HCT116 (cell line): ENCODE measurements at regions not wholly inside any gene's neighbourhood (a gene's known extent, or its start where the extent isn't known, plus 50 kb on each side); places are given as distances from the start of the nearest gene placed in this dataset.
A peak's percentile ranks its signal among the peaks of the same experiment; 100 is the strongest.

Experiments used
- ATAC-seq: fragments of 200-7000 bp; cut with Tn5 transposase; 2 replicates; pipeline ENCODE4 v1.9.1; 2020; ENCODE audit warnings: mild to moderate bottlenecking, moderate library complexity
- BruUV-seq: library from RNA; stranded (reverse); fragments of 400-500 nt; replicated peaks from 2 replicates; lab custom pipeline; 2021; lab: Mats Ljungman, UMichigan
- CTCF ChIA-PET: fragments of 300-600 bp; sonication (Branson Sonifier 250); formaldehyde crosslinking; loops from one replicate; lab custom pipeline; 2021; ENCODE audit warnings: antibody characterized with exemption; lab: Charles Lee
- POLR2A ChIA-PET: fragments of 300-600, 350-600 bp; sonication (Branson Sonifier 250); formaldehyde crosslinking; loops from one replicate; lab custom pipeline; 2021; ENCODE audit warnings: antibody characterized with exemption; lab: Charles Lee
- RAD21 ChIA-PET, 2 experiments: fragments of 300-600 bp; sonication (Branson Sonifier 250); formaldehyde crosslinking; loops; one replicate each; lab custom pipeline; 2023; ENCODE audit warnings: low total read pairs in 2 of 2; ENCODE audit not compliant: uncharacterized antibody in 2 of 2, unreplicated experiment in 2 of 2, low non-redundant PET in 1 of 2; lab: Charles Lee
- DNase-seq: peaks from one replicate; pipeline ENCODE4 v3.0.0-alpha.2; 2010; ENCODE audit warnings: low read depth, low spot score
- H2AFZ ChIP-seq: fragments of 200-600 bp; shearing (Covaris generic), sonication (generic); 2 replicates; pipeline ENCODE4 v1.6.1; 2017; ENCODE audit warnings: low read depth, mixed run types, mixed read lengths, antibody characterized with exemption, low read length; ENCODE audit not compliant: poor library complexity, severe bottlenecking
- H3K27ac ChIP-seq: 2 replicates; pipeline ENCODE4 v1.5.1; 2012; ENCODE audit warnings: low read depth, low read length
- H3K27me3 ChIP-seq: fragments of 200-600 bp; sonication (generic); 2 replicates; pipeline ENCODE4 v1.6.1; 2016; ENCODE audit warnings: mixed run types, low read length, mixed read lengths; ENCODE audit not compliant: insufficient read depth
- H3K36me3 ChIP-seq, 2 experiments: fragments of 200-500 bp in 1 of 2; fragments of 200-600 bp in 1 of 2; sonication (Bioruptor generic) in 1 of 2; sonication (generic) in 1 of 2; 2 replicates each; pipeline versions ENCODE4 v1.5.1 to v1.6.1; 2014 to 2016; ENCODE audit warnings: low read length in 2 of 2, inconsistent platforms in 1 of 2, mixed read lengths in 1 of 2, mixed run types in 1 of 2; ENCODE audit not compliant: insufficient read depth in 2 of 2, control insufficient read depth in 1 of 2
- H3K4me1 ChIP-seq, 2 experiments: fragments of 200-600 bp in 1 of 2; sonication (generic) in 1 of 2; 2 replicates each; pipeline versions ENCODE4 v1.5.1 to v1.6.1; 2012 to 2017; ENCODE audit warnings: low read length in 2 of 2, inconsistent platforms in 1 of 2, mild to moderate bottlenecking in 1 of 2, mixed read lengths in 1 of 2, mixed run types in 1 of 2, moderate library complexity in 1 of 2; ENCODE audit not compliant: insufficient read depth in 2 of 2, control insufficient read depth in 1 of 2
- H3K4me2 ChIP-seq: fragments of 200-600 bp; sonication (generic); 2 replicates; pipeline ENCODE4 v1.6.1; 2017; ENCODE audit warnings: mixed run types, low read length, mixed read lengths
- H3K4me3 ChIP-seq, 2 experiments: fragments of 200-600 bp in 1 of 2; sonication (generic) in 1 of 2; replicated peaks in 1 of 2; 2 replicates each; pipeline ENCODE4 v1.5.1; 2011 to 2016; ENCODE audit warnings: low read length in 2 of 2, control low read depth in 1 of 2, low read depth in 1 of 2, mild to moderate bottlenecking in 1 of 2, mixed read lengths in 1 of 2, mixed run types in 1 of 2
- H3K79me2 ChIP-seq: fragments of 200-600 bp; sonication (generic); 2 replicates; pipeline ENCODE4 v1.6.1; 2017; ENCODE audit warnings: mild to moderate bottlenecking, mixed run types, low read length, moderate library complexity, mixed read lengths; ENCODE audit not compliant: insufficient read depth
- H3K9ac ChIP-seq: fragments of 200-600 bp; sonication (generic); 2 replicates; pipeline ENCODE4 v1.6.1; 2016; ENCODE audit warnings: low read length, mixed read lengths
- H3K9me2 ChIP-seq: fragments of 200-600 bp; sonication (generic), shearing (Covaris generic); 2 replicates; pipeline ENCODE4 v1.6.1; 2017; ENCODE audit warnings: mixed run types, mild to moderate bottlenecking, moderate library complexity; ENCODE audit not compliant: insufficient read depth
- H3K9me3 ChIP-seq, 2 experiments: fragments of 200-500 bp in 1 of 2; fragments of 200-600 bp in 1 of 2; sonication (Bioruptor generic) in 1 of 2; sonication (generic) in 1 of 2; 2 replicates each; pipeline ENCODE4 v1.6.1; 2014 to 2017; ENCODE audit warnings: low read length in 2 of 2, mixed read lengths in 2 of 2, inconsistent platforms in 1 of 2, low read depth in 1 of 2, mild to moderate bottlenecking in 1 of 2, mixed run types in 1 of 2, moderate library complexity in 1 of 2; ENCODE audit not compliant: control insufficient read depth in 1 of 2, insufficient read depth in 1 of 2
- H4K20me1 ChIP-seq: fragments of 200-600 bp; sonication (generic), shearing (Covaris generic); 2 replicates; pipeline ENCODE4 v1.6.1; 2017; ENCODE audit warnings: mixed run types, mild to moderate bottlenecking, moderate library complexity; ENCODE audit not compliant: insufficient read depth
- ATF3 ChIP-seq: IDR thresholded peaks from 2 replicates; pipeline ENCODE4 v1.6.1; 2012
- CBX3 ChIP-seq: IDR thresholded peaks from 2 replicates; pipeline ENCODE4 v1.6.1; 2012; ENCODE audit warnings: low read depth
- CTCF ChIP-seq, 3 experiments: fragments of 200-600 bp in 1 of 3; sonication (generic) in 1 of 3; IDR thresholded peaks in 2 of 3; conservative IDR thresholded peaks in 1 of 3; 2 replicates each; pipeline ENCODE4 v1.5.1; 2012 to 2017; ENCODE audit warnings: low read depth in 2 of 3, low read length in 2 of 3, antibody characterized with exemption in 1 of 3, borderline replicate concordance in 1 of 3, control low read depth in 1 of 3, mild to moderate bottlenecking in 1 of 3, mixed read lengths in 1 of 3, mixed run types in 1 of 3, moderate library complexity in 1 of 3; ENCODE audit not compliant: insufficient read depth in 1 of 3
- EZH2 ChIP-seq: fragments of 200-600 bp; sonication (generic); IDR thresholded peaks from 2 replicates; pipeline ENCODE4 v1.6.1; 2017; ENCODE audit warnings: antibody characterized with exemption, mixed run types
- FOSL1 ChIP-seq: IDR thresholded peaks from 2 replicates; pipeline ENCODE4 v1.6.1; 2012; ENCODE audit warnings: low read depth
- JUND ChIP-seq: IDR thresholded peaks from 2 replicates; pipeline ENCODE4 v1.6.1; 2012
- POLR2AphosphoS5 ChIP-seq: IDR thresholded peaks from 2 replicates; pipeline ENCODE4 v1.6.1; 2011; ENCODE audit warnings: mild to moderate bottlenecking, low read depth, low read length, moderate library complexity
- RAD21 ChIP-seq: IDR thresholded peaks from 2 replicates; pipeline ENCODE4 v1.6.1; 2012; ENCODE audit warnings: low read depth, mild to moderate bottlenecking
- SIN3A ChIP-seq: IDR thresholded peaks from 2 replicates; pipeline ENCODE4 v1.6.1; 2012; ENCODE audit warnings: low read depth
- SP1 ChIP-seq: IDR thresholded peaks from 2 replicates; pipeline ENCODE4 v1.6.1; 2012; ENCODE audit warnings: low read depth
- TCF7L2 ChIP-seq: IDR thresholded peaks from 2 replicates; pipeline ENCODE4 v1.7.0; 2011; ENCODE audit warnings: borderline replicate concordance, inconsistent platforms; ENCODE audit not compliant: insufficient read depth, insufficient read length; ENCODE audit errors: extremely low read depth
- YY1 ChIP-seq: IDR thresholded peaks from 2 replicates; pipeline ENCODE4 v1.6.1; 2011; ENCODE audit warnings: low read length, low read depth, moderate library complexity, mild to moderate bottlenecking; ENCODE audit not compliant: insufficient replicate concordance; ENCODE audit errors: extremely low read depth
- intact Hi-C: fragments of 100-400 bp; cut with micrococcal nuclease; formaldehyde crosslinking; loops from 2 replicates; pipeline ENCODE4 v1.10.0; 2022
- TF ChIP-seq, protein P1 (sequence below): IDR thresholded peaks from 2 replicates; pipeline ENCODE4 v1.6.1; 2012

GRCh38 chr6:19892260-19892659, 55.1 kb downstream of the ID4 start:
- intact Hi-C loops = no loop called here

More at GRCh38 chr6:19892260-19892659, 55.1 kb downstream of the ID4 start:
- Histone ChIP-seq H3K4me2 (peak overlapping the region; percentile 63), H2AFZ (peak overlapping the region; percentile 94), H3K4me3 (0 out of 4 replicates have a peak overlapping the region, but pooled peaks of 1 of the 2 experiments have one; percentile 12), H3K36me3 (no peaks in the 10 kb centered on the region), H3K9me2 (no peaks in the 10 kb centered on the region), H3K9ac (no peak overlapping the region), H3K4me1 (peaks cover 13 to 18% of the 10 kb centered on the region in 2 experiments; a peak in 2 of 4 replicates), H3K79me2 (no peaks in the 10 kb centered on the region), H3K27me3 (no peaks in the 10 kb centered on the region), H3K27ac (no peak overlapping the region), H4K20me1 (no peaks in the 10 kb centered on the region), H3K9me3 (no peaks in the 10 kb centered on the region)
- peak; percentile 75 for DNase-seq
- CTCF ChIA-PET = interaction anchor here (1.0 to 1.4 kb wide), 2 partner anchors 11 to 14 kb away, joined by 3 to 6 read pairs; no protein-coding TSS in a partner anchor
- no TSS peak for BruUV-seq
- ATAC-seq = peak; percentile 96
- POLR2A ChIA-PET = no interaction called here
- no peak for TF ChIP-seq EZH2
- no peak for TF ChIP-seq ATF3
- peak; percentile 64 for TF ChIP-seq TCF7L2
- peak; percentile 35 for TF ChIP-seq YY1
- peak; percentile 85 for TF ChIP-seq SP1
- TF ChIP-seq, protein P1, sequence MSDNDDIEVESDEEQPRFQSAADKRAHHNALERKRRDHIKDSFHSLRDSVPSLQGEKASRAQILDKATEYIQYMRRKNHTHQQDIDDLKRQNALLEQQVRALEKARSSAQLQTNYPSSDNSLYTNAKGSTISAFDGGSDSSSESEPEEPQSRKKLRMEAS = peak; percentile 88
- TF ChIP-seq JUND = peak; percentile 89
- TF ChIP-seq CTCF (IDR thresholded peaks at IDR 0.05 in 2 of 3, conservative IDR thresholded peaks at IDR 0.05 in 1 of 3; ENCODE audit: borderline replicate concordance in 1 of 3, insufficient read depth in 1 of 3, low read depth in 2 of 3, low read length in 2 of 3) = no peak
- TF ChIP-seq RAD21 = peak; percentile 17; the same call in 1 of the 2 replicates
- peak; percentile 70 for TF ChIP-seq SIN3A
- TF ChIP-seq FOSL1 = peak; percentile 89
- peak; percentile 94 for TF ChIP-seq CBX3
- peak; percentile 47; the same call in 1 of the 2 replicates for TF ChIP-seq POLR2AphosphoS5
- RAD21 ChIA-PET = no interaction called here
